Lower lobe of right lung (tissue), 2 donors: ENCODE measurements at regions not wholly inside any gene's neighbourhood (a gene's known extent, or its start where the extent isn't known, plus 50 kb on each side); places are given as distances from the start of the nearest gene placed in this dataset.

Source experiments
- ATAC-seq, 2 donors: fragments of 200-7000 bp; cut with Tn5 transposase; one replicate each; pipeline ENCODE4 v1.9.1; 2020 to 2022; ENCODE audit warnings: mild to moderate bottlenecking in 2 of 2, moderate library complexity in 2 of 2
- DNase-seq: peaks from one replicate; pipeline ENCODE4 v3.0.0-alpha.2; 2020
- H3K27ac ChIP-seq: fragments of 200-600 bp; one replicate; pipeline ENCODE4 v1.8.0; 2022
- H3K27me3 ChIP-seq: fragments of 200-600 bp; one replicate; pipeline ENCODE4 v1.8.0; 2022; ENCODE audit warnings: low read depth
- H3K36me3 ChIP-seq: fragments of 200-600 bp; one replicate; pipeline ENCODE4 v1.8.0; 2022; ENCODE audit warnings: mild to moderate bottlenecking
- H3K4me1 ChIP-seq: fragments of 200-600 bp; one replicate; pipeline ENCODE4 v1.8.0; 2022
- H3K4me3 ChIP-seq: fragments of 200-600 bp; one replicate; pipeline ENCODE4 v1.8.0; 2022; ENCODE audit warnings: mild to moderate bottlenecking
- H3K9me3 ChIP-seq: fragments of 200-600 bp; one replicate; pipeline ENCODE4 v1.8.0; 2022
- CTCF ChIP-seq: fragments of 200-600 bp; IDR thresholded peaks from one replicate; pipeline ENCODE4 v1.8.0; 2022; ENCODE audit warnings: antibody characterized with exemption, mild to moderate bottlenecking
- intact Hi-C: fragments of 100-400 bp; cut with DNase I; formaldehyde crosslinking; loops from one replicate; pipeline ENCODE4 v1.11.0; 2022
- donor health status: DM: no; HTN: yes; CAD: no; lungs with severe emphysema.

- no peak for ATAC-seq
- DNase-seq = no peak
- Histone ChIP-seq H3K36me3 (no peaks in the 10 kb centered on the region), H3K4me1 (no peaks in the 10 kb centered on the region), H3K27ac (no peak overlapping the region), H3K9me3 (no peaks in the 10 kb centered on the region), H3K4me3 (no peak overlapping the region), H3K27me3 (no peaks in the 10 kb centered on the region)
- intact Hi-C loops = no loop called here
- no peak for TF ChIP-seq CTCF
Measured at GRCh38 chr2:22340716-22341115, 1044.3 kb upstream of the KLHL29 start.

- Histone ChIP-seq H3K27ac (no peak overlapping the region), H3K4me1 (no peaks in the 10 kb centered on the region), H3K9me3 (no peaks in the 10 kb centered on the region), H3K27me3 (no peaks in the 10 kb centered on the region), H3K36me3 (no peaks in the 10 kb centered on the region), H3K4me3 (no peak overlapping the region)
- ATAC-seq (no peak), DNase-seq (no peak)
- intact Hi-C loops = no loop called here
- no peak for TF ChIP-seq CTCF
Measured at GRCh38 chr2:22347306-22347705, 1037.7 kb upstream of the KLHL29 start.

DNA sequence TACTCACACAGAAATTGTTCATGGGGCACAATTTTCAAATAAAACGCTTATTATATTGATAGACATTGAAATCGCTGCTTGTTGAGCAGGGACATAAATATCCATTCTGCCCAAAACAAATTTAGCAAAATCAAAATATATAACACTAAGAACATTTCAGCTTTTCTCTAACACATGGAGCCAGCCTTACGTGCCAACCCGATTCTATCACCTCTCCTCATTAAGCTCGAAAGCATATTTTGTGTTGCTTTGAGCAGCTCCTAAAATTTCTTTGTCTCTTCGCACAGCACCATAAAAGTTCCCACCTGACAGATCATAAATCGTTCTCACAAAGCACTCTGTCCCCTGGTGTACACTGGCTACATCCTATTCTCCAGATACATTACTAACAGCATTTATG is 1034.4 kb upstream of the KLHL29 start:
- no peak for ATAC-seq
- DNase-seq = no peak
- intact Hi-C loops = no loop called here

DNA sequence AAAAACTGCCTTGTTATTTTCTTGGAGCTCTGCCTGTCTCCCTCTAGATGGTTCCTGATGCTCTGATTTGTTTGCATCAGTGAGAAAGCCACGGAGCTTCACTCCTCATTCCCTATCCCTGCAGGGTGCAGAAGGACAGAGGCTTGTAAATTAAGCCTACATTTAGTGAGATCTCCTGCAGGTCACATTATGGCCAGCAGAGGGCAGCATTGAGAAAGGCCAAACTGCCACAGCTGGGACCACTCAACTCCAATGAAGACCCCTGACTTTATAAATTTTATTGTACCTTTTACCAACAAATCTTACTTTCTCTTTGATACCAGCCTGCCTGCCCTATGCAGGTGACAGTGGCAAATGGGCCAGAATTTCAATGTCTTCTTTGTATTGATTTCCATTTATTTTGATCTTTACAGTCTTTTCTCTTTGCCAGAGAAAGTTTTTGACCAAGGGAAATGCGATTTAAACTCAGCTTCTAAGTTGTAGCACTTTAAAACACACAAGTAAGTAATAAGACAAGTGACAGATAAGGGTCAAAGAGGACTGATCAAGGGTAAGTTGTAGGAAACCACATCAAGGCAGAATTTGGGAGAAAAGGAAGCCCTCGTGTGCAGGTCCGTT is 1029.1 kb upstream of the KLHL29 start:
- peak; percentile 85 for TF ChIP-seq CTCF
- Histone ChIP-seq H3K4me1 (no peaks in the 10 kb centered on the region), H3K36me3 (no peaks in the 10 kb centered on the region), H3K9me3 (no peaks in the 10 kb centered on the region), H3K27me3 (no peaks in the 10 kb centered on the region), H3K27ac (no peak overlapping the region), H3K4me3 (no peak overlapping the region)
- ATAC-seq = peak; percentile 69 to 70
- intact Hi-C loops = no loop called here
- DNase-seq = peak; percentile 57

More for the DNA sequence above, 1034.4 kb upstream of the KLHL29 start:
- H3K4me1 ChIP-seq = no peaks in the 10 kb centered on the region
- H3K27me3 ChIP-seq = no peaks in the 10 kb centered on the region
- no peaks in the 10 kb centered on the region for H3K36me3 ChIP-seq
- TF ChIP-seq CTCF = no peak
- H3K9me3 ChIP-seq = no peaks in the 10 kb centered on the region
- no peak overlapping the region for H3K27ac ChIP-seq
- H3K4me3 ChIP-seq = no peak overlapping the region

- Histone ChIP-seq H3K4me3 (no peak overlapping the region), H3K4me1 (no peaks in the 10 kb centered on the region), H3K9me3 (no peaks in the 10 kb centered on the region), H3K27ac (no peak overlapping the region), H3K36me3 (no peaks in the 10 kb centered on the region), H3K27me3 (no peaks in the 10 kb centered on the region)
- no peak for DNase-seq
- no peak for TF ChIP-seq CTCF
- intact Hi-C loops = no loop called here
- no peak for ATAC-seq
Measured at GRCh38 chr2:22359071-22359672, 1025.8 kb upstream of the KLHL29 start.
